ENCODE measurements at regions not wholly inside any gene's neighbourhood (a gene's known extent, or its start where the extent isn't known, plus 50 kb on each side); places are given as distances from the start of the nearest gene placed in this dataset.

GRCh38 chr2:158893026-158893425, 75.4 kb upstream of the TANC1 start:
- H3F3A ChIP-seq (replicated peaks; ENCODE audit: low read depth): no peaks in the 10 kb centered on the region
- Mint-ChIP-seq H3K27ac (no peak overlapping the region), H3K9me3 (no peaks in the 10 kb centered on the region; the same call in 2 of the 3 replicates), H3K4me1 (no peaks in the 10 kb centered on the region), H3K4me3 (no peak overlapping the region), H3K27me3 (ENCODE audit: insufficient read depth, low read depth, poor library complexity) (peaks cover 2% of the 10 kb centered on the region), H3K36me3 (ENCODE audit: low read depth) (no peaks in the 10 kb centered on the region)
- H3K79me2 ChIP-seq (replicated peaks; ENCODE audit: insufficient read depth): no peaks in the 10 kb centered on the region
- H3K4me2 ChIP-seq: no peak overlapping the region
- peak overlapping the region; percentile 32; the same call in 1 of the 2 replicates for H2AFZ ChIP-seq
- H3K27ac ChIP-seq (ENCODE audit: low read depth): no peak overlapping the region
- H3K36me3 ChIP-seq (ENCODE audit: insufficient read depth): no peaks in the 10 kb centered on the region
- DNase-seq (ENCODE audit: low spot score) (no peak), ATAC-seq (no peak)
- no peaks in the 10 kb centered on the region for H3K4me1 ChIP-seq (ENCODE audit: insufficient read depth)
- H3K4me3 ChIP-seq: no peak overlapping the region
- H3K27me3 ChIP-seq (ENCODE audit: insufficient read depth): no peaks in the 10 kb centered on the region
- TF ChIP-seq EZH2phosphoT487 (IDR thresholded peaks at IDR 0.05; ENCODE audit: unreplicated experiment) (no peak), ZNF462 (CRISPR knock-in tag; IDR thresholded peaks at IDR 0.05) (no peak), EZH2 (IDR thresholded peaks at IDR 0.05; ENCODE audit: low read depth, unreplicated experiment) (no peak), POLR2AphosphoS5 (IDR thresholded peaks at IDR 0.05; ENCODE audit: low read depth) (no peak), CREB1 (CRISPR knock-in tag; IDR thresholded peaks at IDR 0.05; ENCODE audit: low read depth) (no peak), ZNF114 (CRISPR knock-in tag; IDR thresholded peaks at IDR 0.05) (no peak), REST (IDR thresholded peaks at IDR 0.05; ENCODE audit: unreplicated experiment) (no peak), STAT1 (IDR thresholded peaks at IDR 0.05; ENCODE audit: unreplicated experiment) (no peak), ETS1 (IDR thresholded peaks at IDR 0.05) (no peak), ZNF331 (CRISPR knock-in tag; IDR thresholded peaks at IDR 0.05; ENCODE audit: low read depth) (no peak), JUNB (IDR thresholded peaks at IDR 0.05; ENCODE audit: unreplicated experiment) (no peak), NANOG (IDR thresholded peaks at IDR 0.05; ENCODE audit: borderline replicate concordance) (no peak), CTCF (conservative IDR thresholded peaks at IDR 0.05; ENCODE audit: low read depth in 2 of 2) (no peak)
- no peaks in the 10 kb centered on the region for H4K20me1 ChIP-seq (replicated peaks; ENCODE audit: insufficient read depth)
- H3K9me2 ChIP-seq (ENCODE audit: insufficient read depth): peaks cover 6% of the 10 kb centered on the region; the same call in 1 of the 2 replicates
